Urinary bladder (tissue), 3 donors: ENCODE measurements at regions not wholly inside any gene's neighbourhood (a gene's known extent, or its start where the extent isn't known, plus 50 kb on each side); places are given as distances from the start of the nearest gene placed in this dataset.

Source experiments
- DNase-seq: peaks from one replicate; pipeline ENCODE4 v3.0.0-alpha.2; 2015; ENCODE audit errors: extremely low spot score
- H3K27ac ChIP-seq: one replicate; pipeline ENCODE4 v1.5.1; 2013; ENCODE audit warnings: low read depth, mild to moderate bottlenecking, moderate library complexity
- H3K36me3 ChIP-seq: one replicate; pipeline ENCODE4 v1.6.1; 2013; ENCODE audit warnings: mild to moderate bottlenecking, moderate library complexity; ENCODE audit not compliant: insufficient read depth
- H3K4me1 ChIP-seq: one replicate; pipeline ENCODE4 v1.6.1; 2013; ENCODE audit warnings: mild to moderate bottlenecking, moderate library complexity; ENCODE audit not compliant: insufficient read depth
- H3K4me3 ChIP-seq: one replicate; pipeline ENCODE4 v1.5.1; 2013; ENCODE audit warnings: low read depth, low read length
- WGBS: extraction: QIAGEN DNeasy Blood & Tissue Kit; methylation state at CpG from one replicate; pipeline ENCODE4 v1.1.7; 2013; 5-methylcytosine and 5-hydroxymethylcytosine counted together
- donor health status: healthy with polysubstance abuse.
- donor health status: healthy.

DNA sequence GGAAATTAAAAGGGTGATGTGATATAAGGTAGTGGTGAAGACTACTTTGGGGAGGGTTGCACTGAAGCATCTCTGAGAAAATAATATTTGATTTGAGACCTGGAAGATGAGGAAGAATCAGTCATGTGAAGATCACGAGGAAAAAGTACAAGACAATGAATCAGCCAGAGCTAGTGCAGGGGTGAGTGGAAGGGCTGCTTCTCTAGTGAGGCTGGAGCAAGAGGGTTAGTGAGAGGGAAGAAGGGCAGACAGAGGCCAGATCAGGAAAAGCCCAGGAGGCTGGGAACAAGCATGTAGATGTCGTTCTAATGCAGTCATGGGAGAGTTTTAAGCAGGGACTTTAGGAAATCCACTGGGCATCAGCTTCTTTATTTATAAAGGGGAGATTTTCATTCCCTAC, 504.2 kb upstream of the SALL1 start:
- DNase-seq = no peak
- H3K27ac ChIP-seq = no peak overlapping the region
- no peak overlapping the region for H3K4me3 ChIP-seq
- H3K4me1 ChIP-seq = no peaks in the 10 kb centered on the region
- 57% methylated on average over 2 of the region's 2 CpGs for WGBS
- H3K36me3 ChIP-seq = no peaks in the 10 kb centered on the region

DNA sequence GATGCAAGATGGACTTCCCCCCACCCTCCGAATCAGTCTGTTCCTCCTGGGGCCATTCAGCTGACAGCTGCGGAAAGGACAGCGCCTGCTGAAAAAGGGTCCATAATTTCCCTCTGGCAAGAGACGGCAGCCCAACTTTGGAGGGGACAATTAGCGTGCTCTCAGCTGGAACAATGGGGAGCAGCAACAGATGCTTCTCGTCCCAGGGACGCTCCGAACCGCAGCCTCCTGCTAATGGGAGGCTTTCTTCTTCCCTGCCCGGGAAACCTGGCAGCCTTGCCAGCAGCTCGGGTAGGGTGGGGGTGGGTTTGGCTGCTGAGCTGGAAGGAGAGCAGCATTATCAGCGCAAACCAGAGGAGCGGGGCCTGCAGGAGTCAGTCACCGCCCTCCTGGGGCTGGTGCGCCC, 500.0 kb upstream of the SALL1 start:
- no peaks in the 10 kb centered on the region for H3K36me3 ChIP-seq
- 18% methylated on average over 15 of the region's 15 CpGs for WGBS
- H3K4me3 ChIP-seq = no peak overlapping the region
- H3K27ac ChIP-seq = no peak overlapping the region
- H3K4me1 ChIP-seq = no peaks in the 10 kb centered on the region
- DNase-seq = peak; percentile 17

DNA sequence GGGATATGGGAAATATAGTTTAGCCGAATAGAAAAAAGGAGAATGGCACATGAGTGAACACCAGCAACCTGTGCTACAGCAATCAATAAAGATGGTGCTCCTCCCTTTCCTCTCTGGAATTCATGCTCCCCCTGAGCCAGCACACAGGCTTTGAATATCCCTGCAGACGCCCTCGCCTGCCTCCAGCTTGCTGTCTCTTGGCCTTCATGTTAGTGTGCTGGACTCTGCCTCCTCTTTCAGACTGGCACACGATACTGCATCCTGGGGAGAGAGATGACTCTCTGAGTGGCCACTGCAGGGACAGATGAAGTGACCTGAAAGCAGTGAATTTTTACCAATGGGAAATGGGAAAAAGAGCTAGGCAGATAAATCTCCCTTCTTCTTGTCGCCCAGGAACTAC, 498.6 kb upstream of the SALL1 start:
- Histone ChIP-seq H3K36me3 (no peaks in the 10 kb centered on the region), H3K4me3 (no peak overlapping the region), H3K4me1 (no peaks in the 10 kb centered on the region), H3K27ac (no peak overlapping the region)
- 82% methylated on average over 5 of the region's 5 CpGs for WGBS
- DNase-seq = no peak

DNA sequence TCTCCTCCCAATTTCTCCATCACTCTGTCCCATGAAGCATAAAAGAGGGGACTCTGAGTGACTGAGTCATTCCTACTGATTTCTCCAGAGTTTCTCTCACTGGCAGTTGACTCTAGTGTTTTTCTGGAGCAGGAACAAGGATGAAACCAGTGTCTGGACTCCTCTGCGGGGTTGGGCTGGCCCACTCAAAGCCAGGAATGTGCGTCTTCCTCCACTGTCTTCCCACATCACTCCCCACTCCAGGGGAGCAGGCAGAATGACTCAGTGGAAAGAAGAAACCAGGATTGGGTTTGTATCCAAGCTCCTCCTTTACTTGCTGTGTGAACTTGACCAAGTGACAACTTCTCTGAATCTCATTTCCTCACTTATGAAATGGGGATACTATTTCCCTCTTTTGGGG, 497.5 kb upstream of the SALL1 start:
- WGBS = 76% methylated on average over 2 of the region's 2 CpGs
- no peak overlapping the region for H3K4me3 ChIP-seq
- no peaks in the 10 kb centered on the region for H3K4me1 ChIP-seq
- H3K36me3 ChIP-seq = no peaks in the 10 kb centered on the region
- DNase-seq = no peak
- no peak overlapping the region for H3K27ac ChIP-seq

DNA sequence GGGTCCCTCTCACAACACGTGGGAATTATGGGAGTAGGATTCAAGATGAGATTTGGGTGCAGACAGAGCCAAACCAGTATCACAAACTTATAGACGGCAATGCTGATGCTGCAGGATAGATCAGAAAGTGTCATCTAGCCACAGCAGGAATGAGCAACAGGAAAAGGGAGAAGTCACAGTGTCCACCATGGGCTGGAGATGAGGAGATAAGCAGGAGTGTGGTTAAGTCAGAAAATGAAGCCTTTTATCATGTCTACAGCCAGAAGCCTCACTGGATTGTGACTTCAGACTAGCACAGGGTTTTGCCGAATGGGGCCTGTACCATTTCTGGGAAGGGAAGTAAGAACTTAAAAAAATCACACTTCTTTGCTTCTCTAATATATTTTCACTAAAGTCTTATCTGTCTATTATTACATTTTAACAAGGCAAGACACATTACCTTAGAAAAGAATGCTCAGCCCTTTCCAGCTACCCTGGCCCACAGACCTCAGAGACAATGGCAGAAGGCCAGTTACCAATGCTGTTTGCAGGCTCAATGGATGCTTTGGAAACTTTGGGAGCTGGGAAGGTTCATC, 490.2 kb upstream of the SALL1 start:
- H3K4me3 ChIP-seq = no peak overlapping the region
- no peaks in the 10 kb centered on the region for H3K4me1 ChIP-seq
- 71% methylated on average over 3 of the region's 3 CpGs for WGBS
- H3K27ac ChIP-seq = no peak overlapping the region
- no peak for DNase-seq
- H3K36me3 ChIP-seq = no peaks in the 10 kb centered on the region

DNA sequence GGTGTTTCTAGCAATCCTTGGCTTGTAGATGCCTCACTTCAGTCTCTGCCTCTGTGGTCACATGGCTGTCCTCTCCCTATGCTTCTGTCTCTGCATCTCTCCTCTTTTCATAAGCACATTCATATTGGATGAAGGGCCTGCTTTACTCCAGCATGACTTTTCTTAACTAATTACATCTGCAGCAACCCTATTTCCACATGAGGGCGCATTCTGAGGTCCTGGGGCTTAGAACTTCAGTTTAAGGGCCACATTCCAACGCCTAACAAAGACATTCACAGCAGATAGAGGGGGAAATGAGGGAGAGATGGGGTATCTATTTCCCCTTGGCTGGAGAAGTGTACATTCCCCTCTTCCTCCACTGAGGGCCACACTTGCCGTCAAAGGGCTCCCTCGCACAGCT, 489.1 kb upstream of the SALL1 start:
- DNase-seq = no peak
- H3K4me3 ChIP-seq = no peak overlapping the region
- WGBS = 81% methylated on average over 4 of the region's 4 CpGs
- no peak overlapping the region for H3K27ac ChIP-seq
- no peaks in the 10 kb centered on the region for H3K36me3 ChIP-seq
- H3K4me1 ChIP-seq = no peaks in the 10 kb centered on the region

DNA sequence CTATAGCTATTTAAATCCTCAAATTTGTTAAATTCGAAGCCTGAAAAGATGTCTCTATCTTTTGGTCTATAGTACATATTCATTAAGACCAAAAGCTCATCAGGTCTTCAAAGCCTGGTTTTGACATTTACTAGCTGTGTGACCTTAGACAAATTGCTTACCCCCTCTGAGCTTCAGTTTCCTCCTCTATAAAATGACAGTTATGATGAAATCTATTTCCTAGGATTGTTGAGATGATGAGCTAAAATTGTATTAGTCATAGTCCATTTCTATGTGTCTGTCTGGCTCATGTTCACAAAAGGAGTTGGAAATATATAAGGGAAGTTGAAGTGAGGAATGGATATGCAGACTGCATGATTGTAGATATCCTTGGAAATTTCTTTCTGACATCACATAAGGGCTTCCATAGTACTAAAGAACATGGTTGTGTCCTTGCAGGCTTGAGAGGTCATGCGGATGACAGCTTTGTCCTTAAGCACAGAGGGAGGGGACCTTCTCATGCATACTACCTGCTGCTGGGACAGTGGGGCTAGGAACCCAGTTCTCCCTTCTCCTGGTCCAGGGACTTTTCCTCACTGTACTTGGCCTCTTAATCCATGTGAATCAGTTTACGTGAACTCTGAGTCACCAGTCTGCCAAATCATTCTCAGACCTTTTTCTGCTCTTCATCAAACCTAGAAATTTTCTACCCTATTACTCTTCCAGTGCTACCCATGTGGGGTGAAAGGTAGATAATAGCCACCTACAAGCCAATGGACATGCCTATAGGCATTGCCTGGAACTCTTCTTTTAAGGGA, 487.5 kb upstream of the SALL1 start:
- Histone ChIP-seq H3K36me3 (no peaks in the 10 kb centered on the region), H3K4me1 (no peaks in the 10 kb centered on the region), H3K27ac (no peak overlapping the region), H3K4me3 (no peak overlapping the region)
- no peak for DNase-seq
- 67% methylated on average over 3 of the region's 3 CpGs for WGBS

DNA sequence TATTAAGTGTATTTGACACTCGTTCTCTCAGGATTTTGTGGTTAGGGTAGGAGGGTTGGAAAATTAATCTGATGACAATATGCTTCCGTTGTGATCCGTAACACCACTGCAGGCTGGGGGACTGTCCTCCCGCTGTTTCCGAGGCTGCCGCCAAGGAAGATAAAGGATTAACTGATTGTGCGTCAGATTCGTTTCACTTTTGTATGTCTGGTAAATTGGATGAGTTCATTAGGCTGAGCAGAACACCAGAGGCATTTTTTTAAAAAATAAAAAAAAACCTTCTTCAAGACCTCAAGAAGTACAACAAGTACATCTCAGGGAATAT, 486.7 kb upstream of the SALL1 start:
- DNase-seq = no peak
- 32% methylated on average over 8 of the region's 8 CpGs for WGBS
- Histone ChIP-seq H3K36me3 (no peaks in the 10 kb centered on the region), H3K4me3 (no peak overlapping the region), H3K27ac (no peak overlapping the region), H3K4me1 (no peaks in the 10 kb centered on the region)

DNA sequence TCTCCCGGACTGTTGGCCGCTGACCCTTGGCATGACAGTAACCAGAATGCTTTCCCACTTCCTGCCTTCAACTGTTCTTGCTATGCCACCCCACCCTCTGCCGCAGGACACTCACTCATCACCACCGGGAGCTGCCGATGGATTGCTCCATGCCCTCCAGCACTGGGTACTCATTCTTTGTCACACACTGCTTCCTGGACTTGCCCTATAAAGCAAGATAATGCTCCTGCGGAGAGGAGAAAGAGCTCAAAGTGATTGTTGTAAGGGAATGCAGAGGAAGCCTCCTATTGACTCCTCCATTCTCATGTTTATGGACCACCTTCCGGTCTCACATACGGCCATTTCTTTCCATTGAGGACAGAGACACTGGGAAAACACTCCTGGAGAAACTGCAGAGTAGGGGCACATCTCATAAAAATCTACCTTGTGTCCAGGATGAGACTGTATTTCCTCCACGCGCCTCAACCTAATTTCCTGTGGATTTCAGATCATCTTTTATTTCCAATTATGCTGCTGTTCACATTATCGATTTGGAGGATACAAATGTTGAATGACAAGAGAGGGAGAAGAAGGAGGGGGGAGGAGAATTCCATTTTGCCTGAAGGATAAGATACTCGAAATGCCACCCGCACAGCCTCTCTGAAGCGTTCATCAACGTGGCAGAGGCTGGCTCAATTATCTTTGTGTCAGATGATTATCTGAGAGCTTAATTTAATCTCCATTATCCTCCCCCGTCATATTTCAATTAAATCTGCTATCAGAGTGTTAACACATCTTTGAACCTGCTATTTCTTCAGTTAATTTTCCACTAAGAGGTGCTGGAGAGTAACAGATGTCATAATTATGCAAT, 486.1 kb upstream of the SALL1 start:
- Histone ChIP-seq H3K4me1 (no peaks in the 10 kb centered on the region), H3K27ac (no peak overlapping the region), H3K4me3 (no peak overlapping the region), H3K36me3 (no peaks in the 10 kb centered on the region)
- 41% methylated on average over 16 of the region's 16 CpGs for WGBS
- DNase-seq = no peak

DNA sequence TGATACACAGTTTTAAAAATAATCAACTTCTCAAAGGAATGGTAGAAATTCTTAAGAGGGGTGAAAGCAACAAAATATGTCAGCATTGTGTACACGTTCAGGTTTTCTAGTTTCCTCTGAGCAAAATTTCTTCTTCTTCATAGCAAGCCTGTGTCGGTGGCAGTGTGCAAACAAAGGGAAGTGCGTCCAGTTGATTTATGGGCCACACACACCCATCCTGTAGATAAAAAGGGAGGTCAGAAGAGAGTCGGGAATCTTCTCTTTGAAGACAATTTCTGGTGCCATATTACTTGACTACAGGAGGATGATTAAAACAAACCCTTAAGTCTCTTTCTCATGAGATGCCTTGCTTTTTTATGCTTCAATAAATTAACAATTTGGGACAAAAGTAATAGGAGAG, 484.1 kb upstream of the SALL1 start:
- 15% methylated on average over 4 of the region's 4 CpGs for WGBS
- Histone ChIP-seq H3K4me3 (no peak overlapping the region), H3K36me3 (no peaks in the 10 kb centered on the region), H3K4me1 (no peaks in the 10 kb centered on the region), H3K27ac (no peak overlapping the region)
- no peak for DNase-seq

DNA sequence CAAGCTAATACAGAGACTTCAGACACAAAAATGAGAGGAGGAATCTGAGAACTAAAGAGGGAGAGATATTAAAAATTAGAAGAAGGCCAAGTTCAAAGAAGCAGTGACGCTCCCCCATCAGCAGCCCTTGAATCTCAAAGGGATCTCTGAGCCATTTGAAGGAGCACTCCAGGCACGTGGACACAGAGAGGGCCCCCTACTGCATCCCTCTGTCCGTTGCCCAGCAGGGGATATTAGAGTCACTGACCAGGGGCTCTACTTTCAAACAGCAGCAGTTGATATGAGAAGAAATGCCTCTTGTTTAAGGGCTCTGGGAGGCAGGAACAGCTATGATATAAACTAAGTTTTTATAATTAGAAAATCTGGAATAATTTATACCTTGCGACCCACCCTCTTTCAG, 479.0 kb upstream of the SALL1 start:
- H3K36me3 ChIP-seq = no peaks in the 10 kb centered on the region
- H3K4me3 ChIP-seq = no peak overlapping the region
- WGBS = 46% methylated on average over 4 of the region's 4 CpGs
- no peaks in the 10 kb centered on the region for H3K4me1 ChIP-seq
- no peak overlapping the region for H3K27ac ChIP-seq
- no peak for DNase-seq

DNA sequence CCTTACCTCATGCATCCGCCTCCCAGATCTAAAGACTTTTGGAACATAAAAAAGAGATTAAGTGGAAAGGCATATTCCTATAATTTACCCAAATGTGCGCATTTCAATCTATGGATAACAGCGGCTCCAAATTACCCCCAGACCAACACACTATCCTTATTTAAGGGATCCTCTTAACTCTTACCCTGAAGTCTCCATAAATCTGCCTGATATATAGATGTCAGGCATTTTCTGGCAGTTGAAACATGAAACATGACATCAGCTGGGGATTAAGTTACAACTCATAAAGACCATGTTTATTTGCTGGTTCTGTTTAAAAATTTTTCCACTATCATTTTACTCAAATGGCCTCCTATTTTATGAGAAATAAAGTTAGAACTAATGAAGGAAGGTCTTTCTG, 478.5 kb upstream of the SALL1 start:
- 41% methylated on average over 3 of the region's 3 CpGs for WGBS
- H3K27ac ChIP-seq = no peak overlapping the region
- H3K36me3 ChIP-seq = no peaks in the 10 kb centered on the region
- no peak overlapping the region for H3K4me3 ChIP-seq
- DNase-seq = no peak
- H3K4me1 ChIP-seq = no peaks in the 10 kb centered on the region

DNA sequence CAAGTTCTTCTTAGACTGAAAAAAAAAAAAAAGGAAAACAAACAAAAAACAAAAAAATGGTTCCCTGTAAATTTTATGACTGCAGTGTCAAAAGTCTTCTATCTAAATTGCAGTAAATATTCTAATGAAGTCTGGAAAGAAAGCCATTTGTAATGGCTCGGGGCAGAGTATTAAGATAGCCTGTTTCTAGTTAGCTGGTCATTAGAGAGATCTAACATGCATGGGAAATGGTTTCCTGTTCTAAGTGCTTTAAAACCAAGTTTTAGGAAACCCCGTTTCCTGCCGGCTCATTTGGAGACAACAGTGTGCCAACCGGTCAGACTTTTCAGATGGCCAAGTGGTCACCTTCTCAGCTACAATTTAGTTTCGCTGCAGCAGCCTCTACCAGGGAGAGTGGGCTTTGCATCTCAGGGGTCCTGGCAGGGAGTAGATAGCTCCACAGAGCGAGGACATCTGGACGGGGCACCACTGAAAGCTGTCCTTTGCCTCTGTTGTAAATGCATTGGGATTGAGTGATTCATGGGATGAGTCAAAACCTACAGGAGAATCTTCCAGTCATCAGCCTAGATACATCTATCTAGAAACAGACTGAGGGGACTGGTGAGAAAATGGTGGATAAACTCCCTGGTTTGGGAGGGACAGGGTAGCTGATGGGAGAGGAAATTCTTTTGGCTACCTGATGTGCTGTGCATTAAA, 473.2 kb upstream of the SALL1 start:
- H3K4me1 ChIP-seq = no peaks in the 10 kb centered on the region
- 57% methylated on average over 7 of the region's 7 CpGs for WGBS
- no peak overlapping the region for H3K27ac ChIP-seq
- no peak for DNase-seq
- no peaks in the 10 kb centered on the region for H3K36me3 ChIP-seq
- H3K4me3 ChIP-seq = no peak overlapping the region

DNA sequence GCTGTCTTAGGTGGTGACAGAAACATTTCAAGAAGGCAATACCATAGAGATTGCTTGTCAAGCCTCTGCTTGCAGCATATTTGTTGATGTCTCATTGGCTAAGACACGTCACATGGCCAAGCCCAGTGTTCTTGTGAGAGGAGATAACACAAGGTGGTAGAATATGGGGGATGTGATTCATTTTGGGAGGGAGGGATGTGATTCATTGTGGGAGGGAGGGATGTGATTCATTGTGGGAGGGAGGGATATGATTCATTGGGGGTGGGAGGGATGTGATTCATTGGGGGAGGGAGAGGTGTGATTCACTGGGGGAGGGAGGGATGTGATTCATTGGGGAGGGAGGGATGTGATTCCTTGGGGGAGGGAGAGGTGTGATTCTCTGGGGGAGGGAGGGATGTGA, 470.5 kb upstream of the SALL1 start:
- no peak for DNase-seq
- 75% methylated on average over 1 of the region's 1 CpG for WGBS
- H3K4me3 ChIP-seq = no peak overlapping the region

More for the DNA sequence above, 470.5 kb upstream of the SALL1 start:
- Histone ChIP-seq H3K4me1 (no peaks in the 10 kb centered on the region), H3K36me3 (no peaks in the 10 kb centered on the region), H3K27ac (no peak overlapping the region)
